ENCODE measurements at regions not wholly inside any gene's neighbourhood (a gene's known extent, or its start where the extent isn't known, plus 50 kb on each side); places are given as distances from the start of the nearest gene placed in this dataset.
A peak's percentile ranks its signal among the peaks of the same experiment; 100 is the strongest.

GRCh38 chr10:52563360-52563759 lies 209.2 kb downstream of the MBL2 start:
- Histone ChIP-seq H2BK15ac (ENCODE audit: low read depth, low read length) (no peak overlapping the region), H4K8ac (ENCODE audit: low read depth in 2 of 2, low read length in 2 of 2) (no peak overlapping the region), H3K9me3 (ENCODE audit: control insufficient read depth, insufficient read depth, low read length) (no peaks in the 10 kb centered on the region), H2BK120ac (ENCODE audit: low read depth, low read length) (no peak overlapping the region), H4K91ac (ENCODE audit: insufficient read depth, low read depth, low read length) (no peak overlapping the region), H3K4me1 (ENCODE audit: control insufficient read depth, insufficient read depth, low read length) (no peaks in the 10 kb centered on the region), H3K27ac (ENCODE audit: insufficient read depth, low read length) (no peak overlapping the region), H3K18ac (ENCODE audit: low read depth, low read length) (no peak overlapping the region), H3K36me3 (ENCODE audit: control insufficient read depth, insufficient read depth, low read length) (no peaks in the 10 kb centered on the region), H2BK20ac (ENCODE audit: low read depth, low read length) (no peak overlapping the region), H3K27me3 (ENCODE audit: control insufficient read depth, insufficient read depth, low read length) (no peaks in the 10 kb centered on the region), H2AK9ac (replicated peaks; ENCODE audit: low read depth, low read length, poor library complexity) (no peak overlapping the region), H3K4ac (ENCODE audit: low read depth, low read length) (no peak overlapping the region), H3K79me1 (ENCODE audit: low read depth in 1 of 2, low read length in 2 of 2) (no peaks in the 10 kb centered on the region), H3K4me3 (ENCODE audit: insufficient read depth, low read depth, low read length) (no peak overlapping the region), H3K9me1 (ENCODE audit: insufficient read depth, low read length) (no peaks in the 10 kb centered on the region), H3K23ac (ENCODE audit: low read depth, low read length) (no peak overlapping the region), H2AFZ (replicated peaks; ENCODE audit: low read length, poor library complexity) (no peak overlapping the region), H2BK5ac (ENCODE audit: low read depth, low read length, poor library complexity, severe bottlenecking) (no peak overlapping the region), H4K20me1 (ENCODE audit: insufficient read depth, low read length) (no peaks in the 10 kb centered on the region), H4K5ac (ENCODE audit: low read depth, low read length) (no peak overlapping the region), H3K4me2 (ENCODE audit: low read depth, low read length) (no peak overlapping the region), H2AK5ac (ENCODE audit: low read depth, low read length) (no peak overlapping the region), H3K9ac (ENCODE audit: low read depth, low read length) (no peak overlapping the region), H3K56ac (ENCODE audit: extremely low read depth, insufficient read depth, low read length) (no peak overlapping the region), H3K14ac (replicated peaks; ENCODE audit: low read depth, low read length) (no peak overlapping the region)
- ChIA-PET CTCF (interaction anchor here (1.5 kb wide), 1 partner anchor 255 kb away, joined by 3 read pairs; no protein-coding TSS in a partner anchor), POLR2A (ENCODE audit: unreplicated experiment) (no interaction called here)
- in situ Hi-C loops (cut with MboI; ENCODE audit: low sequenced_read_pairs) (no loop called here), intact Hi-C loops (cut with micrococcal nuclease) (no loop called here), dilution Hi-C loops (cut with HindIII; ENCODE audit: low sequenced_read_pairs, unreplicated experiment) (no loop called here)
- DNase-seq (peak; percentile 11), ATAC-seq (ENCODE audit: low read depth) (no peak)
- TF ChIP-seq, protein P1, sequence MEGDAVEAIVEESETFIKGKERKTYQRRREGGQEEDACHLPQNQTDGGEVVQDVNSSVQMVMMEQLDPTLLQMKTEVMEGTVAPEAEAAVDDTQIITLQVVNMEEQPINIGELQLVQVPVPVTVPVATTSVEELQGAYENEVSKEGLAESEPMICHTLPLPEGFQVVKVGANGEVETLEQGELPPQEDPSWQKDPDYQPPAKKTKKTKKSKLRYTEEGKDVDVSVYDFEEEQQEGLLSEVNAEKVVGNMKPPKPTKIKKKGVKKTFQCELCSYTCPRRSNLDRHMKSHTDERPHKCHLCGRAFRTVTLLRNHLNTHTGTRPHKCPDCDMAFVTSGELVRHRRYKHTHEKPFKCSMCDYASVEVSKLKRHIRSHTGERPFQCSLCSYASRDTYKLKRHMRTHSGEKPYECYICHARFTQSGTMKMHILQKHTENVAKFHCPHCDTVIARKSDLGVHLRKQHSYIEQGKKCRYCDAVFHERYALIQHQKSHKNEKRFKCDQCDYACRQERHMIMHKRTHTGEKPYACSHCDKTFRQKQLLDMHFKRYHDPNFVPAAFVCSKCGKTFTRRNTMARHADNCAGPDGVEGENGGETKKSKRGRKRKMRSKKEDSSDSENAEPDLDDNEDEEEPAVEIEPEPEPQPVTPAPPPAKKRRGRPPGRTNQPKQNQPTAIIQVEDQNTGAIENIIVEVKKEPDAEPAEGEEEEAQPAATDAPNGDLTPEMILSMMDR (conservative IDR thresholded peaks at IDR 0.05; ENCODE audit: low read depth, low read length), result no peak
- TF ChIP-seq, protein P2, sequence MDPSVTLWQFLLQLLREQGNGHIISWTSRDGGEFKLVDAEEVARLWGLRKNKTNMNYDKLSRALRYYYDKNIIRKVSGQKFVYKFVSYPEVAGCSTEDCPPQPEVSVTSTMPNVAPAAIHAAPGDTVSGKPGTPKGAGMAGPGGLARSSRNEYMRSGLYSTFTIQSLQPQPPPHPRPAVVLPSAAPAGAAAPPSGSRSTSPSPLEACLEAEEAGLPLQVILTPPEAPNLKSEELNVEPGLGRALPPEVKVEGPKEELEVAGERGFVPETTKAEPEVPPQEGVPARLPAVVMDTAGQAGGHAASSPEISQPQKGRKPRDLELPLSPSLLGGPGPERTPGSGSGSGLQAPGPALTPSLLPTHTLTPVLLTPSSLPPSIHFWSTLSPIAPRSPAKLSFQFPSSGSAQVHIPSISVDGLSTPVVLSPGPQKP (IDR thresholded peaks at IDR 0.05; ENCODE audit: borderline replicate concordance, low read depth, low read length), result no peak
- peak; percentile 39; the same call in 1 of the 2 replicates for TF ChIP-seq CEBPB (IDR thresholded peaks at IDR 0.05; ENCODE audit: low read depth, low read length)
- no CpG with 5 or more reads among the region's 1 CpG for WGBS, 2 experiments (ENCODE audit: extremely low coverage in 2 of 2, insufficient read length in 1 of 2)
- no TSS peak for BruUV-seq (replicated peaks)

All from IMR-90 (cell line).